Vagina (tissue), 2 donors: ENCODE measurements at regions not wholly inside any gene's neighbourhood (a gene's known extent, or its start where the extent isn't known, plus 50 kb on each side); places are given as distances from the start of the nearest gene placed in this dataset.

ENCODE experiments used
- DNase-seq, 2 donors: peaks; one replicate each; pipeline ENCODE4 v3.0.0-alpha.2; 2017; ENCODE audit errors: extremely low spot score in 2 of 2
- H3K27ac ChIP-seq: fragments of 200-600 bp; sonication (generic); one replicate; pipeline ENCODE4 v1.5.1; 2019
- H3K27me3 ChIP-seq: fragments of 200-600 bp; sonication (generic); one replicate; pipeline ENCODE4 v1.5.1; 2019
- H3K36me3 ChIP-seq, 2 donors: fragments of 200-600 bp; sonication (generic); one replicate each; pipeline ENCODE4 v1.5.1; 2017 to 2019
- H3K4me1 ChIP-seq: fragments of 200-600 bp; sonication (generic); one replicate; pipeline ENCODE4 v1.5.1; 2019
- H3K4me3 ChIP-seq, 2 donors: fragments of 200-600 bp; sonication (generic); 1 replicate in 1 of 2; 2 replicates in 1 of 2; pipeline ENCODE4 v1.5.1; 2016 to 2019
- H3K9me3 ChIP-seq: fragments of 200-600 bp; sonication (generic); one replicate; pipeline ENCODE4 v1.5.1; 2019
- POLR2A ChIP-seq, 2 donors: fragments of 450-650 bp; IDR thresholded peaks; one replicate each; pipeline ENCODE4 v1.6.1; 2017; ENCODE audit warnings: antibody characterized with exemption in 2 of 2, mild to moderate bottlenecking in 2 of 2, moderate library complexity in 2 of 2
- POLR2AphosphoS5 ChIP-seq, 2 donors: sonication (generic); formaldehyde crosslinking; IDR thresholded peaks; one replicate each; pipeline ENCODE4 v1.9.0; 2017; ENCODE audit warnings: antibody characterized with exemption in 2 of 2, mild to moderate bottlenecking in 2 of 2, low read depth in 1 of 2; ENCODE audit not compliant: insufficient read depth in 1 of 2
- intact Hi-C: fragments of 100-400 bp; cut with DNase I; formaldehyde crosslinking; loops from one replicate; pipeline ENCODE4 v1.15.1; 2023
- TF ChIP-seq, protein P1 (sequence below), 3 experiments: fragments of 450-650 bp in 2 of 3; fragments of 200-600 bp in 1 of 3; sonication (generic) in 1 of 3; IDR thresholded peaks; one replicate each; pipeline ENCODE4 v1.5.1; 2017 to 2019; ENCODE audit warnings: antibody characterized with exemption in 3 of 3, mild to moderate bottlenecking in 2 of 3, moderate library complexity in 2 of 3

DNA sequence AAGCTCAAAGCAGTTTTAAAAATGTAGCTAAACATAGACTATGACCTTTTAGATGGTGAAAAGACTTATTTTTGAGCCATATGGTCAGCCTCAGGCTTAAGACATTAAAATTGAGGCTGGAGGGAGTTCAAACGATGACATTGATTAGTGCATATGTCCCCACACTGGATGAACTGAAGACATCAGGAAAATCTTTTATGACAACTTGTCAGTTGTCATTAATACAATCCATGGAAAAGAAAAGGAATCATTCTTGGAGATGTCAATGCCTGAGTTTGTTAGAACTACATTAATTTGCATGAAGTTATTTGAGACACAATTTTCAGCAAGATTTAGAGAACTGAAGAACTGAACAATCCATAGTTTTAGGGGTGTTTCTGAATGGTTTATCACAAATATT lies 349.9 kb downstream of the COL11A1 start:
- no peak overlapping the region for H3K4me3 ChIP-seq
- no peaks in the 10 kb centered on the region for H3K9me3 ChIP-seq
- no peak for DNase-seq
- H3K27me3 ChIP-seq: no peaks in the 10 kb centered on the region
- no peak for TF ChIP-seq POLR2AphosphoS5 (IDR thresholded peaks at IDR 0.05; ENCODE audit: insufficient read depth in 1 of 2, low read depth in 1 of 2)
- intact Hi-C loops: no loop called here
- no peaks in the 10 kb centered on the region for H3K4me1 ChIP-seq
- no peak overlapping the region for H3K27ac ChIP-seq
- H3K36me3 ChIP-seq: no peaks in the 10 kb centered on the region

DNA sequence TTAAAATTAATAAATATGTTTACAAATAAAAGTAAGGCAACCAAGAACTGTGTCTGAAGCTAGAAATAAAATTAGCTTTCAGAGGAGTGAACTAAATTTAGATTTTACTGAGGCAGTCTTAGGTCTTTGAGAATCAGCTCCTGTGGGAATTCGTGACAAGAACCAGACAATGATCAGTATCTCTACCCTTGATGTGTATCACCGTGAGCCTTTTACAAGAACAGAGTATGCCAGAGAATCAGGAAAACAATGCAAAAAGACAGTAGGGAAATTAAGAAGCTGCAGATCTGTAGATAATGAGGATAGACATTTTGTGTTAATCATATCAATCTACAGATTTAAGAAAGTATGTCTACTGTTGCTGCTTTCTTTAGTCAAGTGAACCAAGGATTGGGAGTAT lies 351.0 kb downstream of the COL11A1 start:
- no peak for TF ChIP-seq POLR2A (IDR thresholded peaks at IDR 0.05)
- TF ChIP-seq, protein P1, sequence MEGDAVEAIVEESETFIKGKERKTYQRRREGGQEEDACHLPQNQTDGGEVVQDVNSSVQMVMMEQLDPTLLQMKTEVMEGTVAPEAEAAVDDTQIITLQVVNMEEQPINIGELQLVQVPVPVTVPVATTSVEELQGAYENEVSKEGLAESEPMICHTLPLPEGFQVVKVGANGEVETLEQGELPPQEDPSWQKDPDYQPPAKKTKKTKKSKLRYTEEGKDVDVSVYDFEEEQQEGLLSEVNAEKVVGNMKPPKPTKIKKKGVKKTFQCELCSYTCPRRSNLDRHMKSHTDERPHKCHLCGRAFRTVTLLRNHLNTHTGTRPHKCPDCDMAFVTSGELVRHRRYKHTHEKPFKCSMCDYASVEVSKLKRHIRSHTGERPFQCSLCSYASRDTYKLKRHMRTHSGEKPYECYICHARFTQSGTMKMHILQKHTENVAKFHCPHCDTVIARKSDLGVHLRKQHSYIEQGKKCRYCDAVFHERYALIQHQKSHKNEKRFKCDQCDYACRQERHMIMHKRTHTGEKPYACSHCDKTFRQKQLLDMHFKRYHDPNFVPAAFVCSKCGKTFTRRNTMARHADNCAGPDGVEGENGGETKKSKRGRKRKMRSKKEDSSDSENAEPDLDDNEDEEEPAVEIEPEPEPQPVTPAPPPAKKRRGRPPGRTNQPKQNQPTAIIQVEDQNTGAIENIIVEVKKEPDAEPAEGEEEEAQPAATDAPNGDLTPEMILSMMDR (IDR thresholded peaks at IDR 0.05): no peak
- no peak for TF ChIP-seq POLR2AphosphoS5 (IDR thresholded peaks at IDR 0.05; ENCODE audit: insufficient read depth in 1 of 2, low read depth in 1 of 2)
- H3K36me3 ChIP-seq: no peaks in the 10 kb centered on the region
- intact Hi-C loops: no loop called here

DNA sequence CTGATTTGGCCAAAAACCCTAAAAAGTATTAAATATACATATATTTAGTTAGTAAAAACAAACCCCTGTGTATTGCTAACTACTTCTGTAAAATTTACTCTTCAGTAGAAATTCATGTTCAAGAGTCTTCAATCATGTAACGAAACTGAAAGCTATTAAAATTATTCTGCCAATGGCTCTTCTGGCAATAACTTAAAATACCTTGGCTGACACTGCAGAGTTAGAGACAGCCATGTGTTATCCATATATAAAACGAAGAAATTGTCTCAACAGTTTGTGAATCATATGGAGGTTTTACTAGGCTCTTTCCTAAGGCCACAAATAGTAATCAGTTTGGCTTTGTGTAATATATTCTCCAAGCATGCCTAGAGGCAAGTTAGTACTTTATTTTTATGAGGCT lies 357.2 kb downstream of the COL11A1 start:
- H3K4me1 ChIP-seq: no peaks in the 10 kb centered on the region
- no peak overlapping the region for H3K4me3 ChIP-seq
- no peaks in the 10 kb centered on the region for H3K27me3 ChIP-seq
- no peaks in the 10 kb centered on the region for H3K36me3 ChIP-seq
- DNase-seq: no peak
- intact Hi-C loops: no loop called here
- H3K27ac ChIP-seq: no peak overlapping the region
- no peaks in the 10 kb centered on the region for H3K9me3 ChIP-seq
- TF ChIP-seq POLR2A (IDR thresholded peaks at IDR 0.05) (no peak), POLR2AphosphoS5 (IDR thresholded peaks at IDR 0.05; ENCODE audit: insufficient read depth in 1 of 2, low read depth in 1 of 2) (no peak)
- TF ChIP-seq, protein P1 (IDR thresholded peaks at IDR 0.05): no peak

More for the DNA sequence above, 351.0 kb downstream of the COL11A1 start:
- H3K4me1 ChIP-seq: no peaks in the 10 kb centered on the region
- H3K27ac ChIP-seq: no peak overlapping the region
- no peak overlapping the region for H3K4me3 ChIP-seq
- no peaks in the 10 kb centered on the region for H3K9me3 ChIP-seq
- no peaks in the 10 kb centered on the region for H3K27me3 ChIP-seq
- DNase-seq: no peak

DNA sequence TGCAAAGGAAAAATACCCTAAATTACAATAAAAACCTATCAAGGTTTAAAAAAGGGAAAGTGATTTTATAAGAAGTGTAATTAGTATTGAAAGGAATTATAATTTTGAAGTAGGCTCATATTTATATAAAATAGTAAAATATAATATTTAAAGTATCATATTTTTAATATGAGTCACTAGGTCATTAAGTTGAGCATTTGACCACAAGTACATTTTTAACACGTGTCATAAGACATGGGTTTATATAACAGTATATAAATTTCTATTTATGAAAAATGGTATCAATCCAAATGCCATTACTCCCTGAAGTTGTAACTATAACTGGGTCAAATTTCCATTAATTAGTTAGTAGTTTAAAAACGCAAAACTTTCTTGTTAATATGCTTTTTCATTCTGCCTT lies 365.9 kb downstream of the COL11A1 start:
- intact Hi-C loops: no loop called here
- no peaks in the 10 kb centered on the region for H3K27me3 ChIP-seq

DNA sequence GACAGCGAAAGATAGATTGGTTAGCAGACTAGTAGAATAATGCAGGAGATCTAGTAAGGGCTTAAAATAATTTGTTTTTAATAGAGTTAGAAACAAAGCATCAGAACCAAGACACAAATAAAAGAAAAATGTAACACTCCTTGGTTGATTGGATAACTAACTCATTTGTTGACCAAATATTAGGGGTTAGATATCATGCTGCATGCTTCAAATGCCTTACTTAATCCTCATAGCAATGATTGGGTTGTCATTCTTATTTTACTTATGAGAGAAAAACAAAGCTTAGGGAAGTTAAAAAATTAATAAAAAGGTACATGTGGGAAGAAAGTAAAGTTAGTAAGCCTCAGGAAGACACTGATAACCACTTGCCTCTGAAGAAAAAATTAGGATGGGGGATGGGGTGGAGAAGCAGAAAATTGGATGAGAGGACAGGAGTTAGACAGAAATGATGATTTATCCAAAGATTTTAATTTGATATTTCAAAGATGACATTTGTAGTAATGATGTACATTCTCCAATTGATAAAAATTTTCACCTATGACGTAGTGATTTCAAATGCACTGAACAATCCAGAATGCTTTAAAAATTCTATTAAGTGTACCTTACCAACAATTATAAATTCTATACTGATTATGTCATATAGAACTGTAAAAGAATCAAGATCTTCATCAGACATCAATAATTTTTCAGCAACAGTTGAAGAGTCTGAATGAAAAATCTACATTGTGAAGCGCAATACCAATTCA lies 374.7 kb downstream of the COL11A1 start:
- no peak overlapping the region for H3K4me3 ChIP-seq
- no peaks in the 10 kb centered on the region for H3K27me3 ChIP-seq
- no peaks in the 10 kb centered on the region for H3K9me3 ChIP-seq
- intact Hi-C loops: no loop called here
- TF ChIP-seq POLR2AphosphoS5 (IDR thresholded peaks at IDR 0.05; ENCODE audit: insufficient read depth in 1 of 2, low read depth in 1 of 2): no peak
- TF ChIP-seq, protein P1 (IDR thresholded peaks at IDR 0.05): no peak
- TF ChIP-seq POLR2A (IDR thresholded peaks at IDR 0.05): no peak
- no peaks in the 10 kb centered on the region for H3K4me1 ChIP-seq
- H3K27ac ChIP-seq: no peak overlapping the region
- no peak for DNase-seq
- no peaks in the 10 kb centered on the region for H3K36me3 ChIP-seq

More for the DNA sequence above, 365.9 kb downstream of the COL11A1 start:
- no peaks in the 10 kb centered on the region for H3K4me1 ChIP-seq
- no peaks in the 10 kb centered on the region for H3K36me3 ChIP-seq
- no peak for DNase-seq
- H3K27ac ChIP-seq: no peak overlapping the region
- no peaks in the 10 kb centered on the region for H3K9me3 ChIP-seq
- TF ChIP-seq, protein P1 (IDR thresholded peaks at IDR 0.05): no peak
- TF ChIP-seq POLR2A (IDR thresholded peaks at IDR 0.05) (no peak), POLR2AphosphoS5 (IDR thresholded peaks at IDR 0.05; ENCODE audit: insufficient read depth in 1 of 2, low read depth in 1 of 2) (no peak)
- H3K4me3 ChIP-seq: no peak overlapping the region
